HG02884 (cell line): ENCODE measurements at regions not wholly inside any gene's neighbourhood (a gene's known extent, or its start where the extent isn't known, plus 50 kb on each side); places are given as distances from the start of the nearest gene placed in this dataset.

Source experiments
- ATAC-seq: cut with Tn5 transposase; IDR thresholded peaks from one replicate; pipeline ENCODE4 v1.9.1; 2021; ENCODE audit warnings: mild to moderate bottlenecking, moderate library complexity; ENCODE audit not compliant: unreplicated experiment

- no peak for ATAC-seq
Observed at GRCh38 chr6:51369485-51369884, 550.8 kb downstream of the TFAP2B start.

DNA sequence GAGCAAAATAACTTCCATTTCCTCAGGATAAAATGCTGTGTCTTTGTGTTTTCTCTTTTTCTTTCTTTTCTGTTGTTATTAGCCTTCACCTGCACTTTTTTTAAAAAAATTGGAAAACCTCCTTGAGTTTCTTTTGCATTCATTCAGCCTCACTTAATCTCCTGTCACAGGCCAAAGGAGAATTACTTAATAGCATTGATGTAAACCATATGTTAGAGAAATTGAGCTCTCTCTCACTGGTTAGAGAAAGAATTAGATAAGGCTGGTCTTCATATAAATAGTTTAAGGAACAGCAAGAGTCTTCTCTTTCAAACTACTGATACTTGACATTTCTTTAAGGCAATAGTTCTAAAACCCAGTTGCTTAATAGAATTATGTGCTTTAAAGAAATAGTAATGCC is 564.2 kb downstream of the TFAP2B start:
- ATAC-seq: no peak

- no peak for ATAC-seq
Observed at GRCh38 chr6:51384736-51385135, 566.1 kb downstream of the TFAP2B start.

DNA sequence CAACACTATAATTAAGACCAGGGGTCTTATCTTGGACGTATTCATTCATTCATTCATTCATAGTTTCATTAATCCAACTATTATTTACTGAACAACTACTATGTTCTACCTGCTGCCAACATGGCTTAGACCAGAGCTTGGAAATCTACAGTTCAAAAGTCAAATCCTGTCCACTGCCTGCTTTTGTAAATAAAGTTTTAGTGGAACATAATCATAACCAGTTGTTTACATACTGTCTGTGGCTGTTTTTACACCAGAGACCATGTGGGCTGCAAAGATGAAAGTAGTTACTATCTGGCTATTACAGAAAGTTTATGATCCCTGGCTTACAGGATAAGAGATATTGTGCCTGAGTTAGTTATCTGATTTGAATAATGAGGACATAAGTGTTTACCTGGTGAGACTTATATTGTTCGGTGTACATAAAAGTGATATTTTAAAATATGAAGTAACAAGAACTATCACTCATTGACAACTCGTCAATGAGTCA is 567.7 kb downstream of the TFAP2B start:
- no peak for ATAC-seq

GRCh38 chr6:51387907-51388306 is 569.2 kb downstream of the TFAP2B start:
- no peak for ATAC-seq

GRCh38 chr6:51394061-51394460 is 575.4 kb downstream of the TFAP2B start:
- ATAC-seq: no peak

DNA sequence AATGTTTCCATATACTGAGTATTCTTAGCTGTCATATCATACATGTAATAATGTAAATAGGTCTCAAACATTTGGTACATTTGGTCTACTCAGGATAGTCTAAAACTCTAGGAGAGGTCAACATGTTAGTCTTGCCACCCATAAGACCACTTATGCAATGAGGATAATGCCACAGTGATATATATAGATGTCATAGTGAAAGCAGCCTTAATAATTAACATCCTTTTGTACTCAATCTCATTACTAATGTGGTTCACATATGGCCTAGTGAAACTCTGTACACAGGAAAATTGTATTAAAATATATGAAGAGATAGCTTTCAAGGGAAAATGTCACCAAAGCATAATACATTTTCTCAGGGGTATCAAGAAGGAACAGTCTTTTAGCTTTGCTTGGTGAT is 577.9 kb downstream of the TFAP2B start:
- ATAC-seq: no peak

DNA sequence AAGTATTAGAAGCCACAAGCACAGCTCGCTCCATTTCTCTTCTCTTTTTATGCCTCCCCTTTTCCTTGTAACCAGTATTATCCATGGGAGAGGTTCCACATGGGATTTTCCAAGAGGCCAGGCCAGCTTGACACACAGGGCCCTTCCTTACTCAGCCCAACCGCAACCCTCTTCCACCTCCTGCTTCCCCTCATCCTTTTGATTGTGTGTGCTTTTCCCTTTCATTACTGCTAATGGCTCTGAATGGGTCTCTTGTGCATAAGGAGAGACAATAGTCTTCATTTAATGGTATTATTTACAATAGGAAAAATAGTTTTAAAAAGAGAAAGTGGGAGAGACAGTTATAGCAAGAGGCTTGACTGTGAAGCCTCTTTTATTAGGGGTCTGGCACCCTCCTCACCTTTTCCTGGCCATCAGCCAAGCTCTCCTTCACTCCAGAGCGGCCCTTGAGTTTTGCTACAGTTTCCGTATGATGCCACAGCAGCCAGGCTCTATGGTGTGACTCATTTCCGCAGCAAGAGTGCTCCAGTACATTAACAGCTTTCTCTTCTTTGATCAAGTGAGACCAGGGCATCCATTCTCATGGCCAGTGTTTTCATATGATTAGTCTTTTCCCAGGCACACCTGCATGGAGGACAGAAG is 579.5 kb downstream of the TFAP2B start:
- peak; percentile 60 for ATAC-seq

DNA sequence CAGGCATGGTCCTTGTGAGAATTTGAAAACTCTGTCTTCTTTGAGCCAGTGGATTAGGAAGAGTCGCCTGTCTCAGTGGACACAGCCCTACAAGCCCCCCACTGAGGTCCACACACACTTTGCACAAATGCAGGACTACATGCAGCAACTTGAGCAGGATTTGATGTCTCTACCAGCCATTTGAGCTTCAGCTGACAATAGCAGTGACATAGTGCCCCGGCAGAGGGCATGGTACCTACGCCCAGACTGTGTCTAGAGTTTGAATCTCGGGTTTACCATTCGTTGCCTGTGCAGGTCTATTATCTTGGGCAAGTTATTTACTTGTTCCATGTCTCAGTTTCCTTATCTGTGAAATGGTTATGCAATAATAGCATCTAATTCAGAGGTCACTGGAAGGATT is 580.1 kb downstream of the TFAP2B start:
- no peak for ATAC-seq

DNA sequence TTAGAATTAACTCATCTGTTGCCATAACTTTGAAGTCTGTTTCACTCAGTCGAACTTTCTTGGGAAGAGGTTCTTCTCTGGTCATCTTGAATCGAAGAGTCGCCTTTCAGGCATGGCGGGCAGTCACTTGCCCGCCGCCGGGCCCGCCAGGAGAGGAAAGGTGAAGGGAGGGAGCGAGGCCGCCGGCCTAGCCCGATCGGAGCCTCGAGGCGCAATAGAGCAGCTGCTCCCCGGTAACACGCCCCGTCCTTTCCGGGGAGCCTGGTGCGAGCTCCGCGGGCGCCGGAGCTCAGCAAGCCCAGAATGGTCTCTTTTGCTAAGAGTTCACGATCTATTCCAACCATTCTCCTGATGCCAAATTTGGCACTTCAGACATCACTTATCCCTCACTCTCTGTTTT is 591.8 kb downstream of the TFAP2B start:
- ATAC-seq: no peak

- ATAC-seq: no peak
Observed at GRCh38 chr6:51411496-51412125, 592.9 kb downstream of the TFAP2B start.

- no peak for ATAC-seq
Observed at GRCh38 chr6:51414361-51414760, 595.7 kb downstream of the TFAP2B start.

- no peak for ATAC-seq
Observed at GRCh38 chr6:51415501-51415900, 596.8 kb downstream of the TFAP2B start.

DNA sequence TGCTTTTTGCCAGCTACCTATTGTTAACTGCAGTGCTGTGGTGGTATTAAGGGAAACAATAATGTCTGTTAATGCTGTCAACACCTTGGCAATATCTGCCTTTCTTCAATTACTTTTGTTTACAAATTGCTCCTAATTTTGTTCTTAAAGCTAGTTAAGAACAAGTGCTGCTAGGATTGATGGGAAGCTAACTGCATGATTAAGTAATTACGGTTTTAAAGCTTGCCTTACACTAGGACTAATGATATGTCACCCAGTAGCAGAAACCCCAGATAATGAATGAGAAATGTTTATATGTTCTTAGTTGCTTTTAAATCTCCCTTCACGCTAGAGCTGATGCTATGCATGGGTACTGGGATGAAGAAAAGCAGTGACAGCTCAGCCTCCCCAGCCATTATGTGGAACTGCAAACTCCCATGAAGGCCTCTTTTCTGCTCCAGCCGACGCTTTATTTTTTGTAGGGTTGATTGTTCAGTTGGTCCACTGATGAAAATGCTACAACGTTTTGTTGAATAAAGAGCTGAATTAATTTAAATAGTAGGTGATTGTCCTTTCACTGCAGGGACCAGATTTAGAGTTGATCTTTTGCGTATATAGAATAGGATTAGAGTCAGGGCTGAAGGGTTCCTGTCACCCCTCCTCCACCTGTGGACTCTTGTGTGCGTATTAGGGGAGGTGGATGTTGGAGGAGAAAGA is 610.5 kb downstream of the TFAP2B start:
- ATAC-seq: no peak

DNA sequence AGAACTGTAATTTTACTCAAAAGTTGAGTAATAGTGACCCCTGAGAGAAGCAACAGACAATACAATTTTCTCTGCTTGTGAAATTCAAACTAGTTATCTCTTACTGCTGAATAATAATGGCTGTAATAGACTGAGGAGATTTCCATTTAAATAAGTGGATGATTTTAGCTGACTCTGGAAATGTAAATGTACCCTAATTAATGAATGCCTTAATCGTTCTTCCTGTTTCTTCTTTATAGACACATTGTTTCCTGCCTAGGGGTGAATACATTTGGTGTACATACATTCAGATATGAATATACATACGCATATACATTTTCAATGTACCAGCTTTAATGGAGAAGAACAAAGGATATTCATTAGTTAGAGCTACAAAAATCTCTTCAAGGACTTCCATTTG is 611.9 kb downstream of the TFAP2B start:
- ATAC-seq: no peak

GRCh38 chr6:51432481-51432880 is 613.8 kb downstream of the TFAP2B start:
- ATAC-seq: no peak

DNA sequence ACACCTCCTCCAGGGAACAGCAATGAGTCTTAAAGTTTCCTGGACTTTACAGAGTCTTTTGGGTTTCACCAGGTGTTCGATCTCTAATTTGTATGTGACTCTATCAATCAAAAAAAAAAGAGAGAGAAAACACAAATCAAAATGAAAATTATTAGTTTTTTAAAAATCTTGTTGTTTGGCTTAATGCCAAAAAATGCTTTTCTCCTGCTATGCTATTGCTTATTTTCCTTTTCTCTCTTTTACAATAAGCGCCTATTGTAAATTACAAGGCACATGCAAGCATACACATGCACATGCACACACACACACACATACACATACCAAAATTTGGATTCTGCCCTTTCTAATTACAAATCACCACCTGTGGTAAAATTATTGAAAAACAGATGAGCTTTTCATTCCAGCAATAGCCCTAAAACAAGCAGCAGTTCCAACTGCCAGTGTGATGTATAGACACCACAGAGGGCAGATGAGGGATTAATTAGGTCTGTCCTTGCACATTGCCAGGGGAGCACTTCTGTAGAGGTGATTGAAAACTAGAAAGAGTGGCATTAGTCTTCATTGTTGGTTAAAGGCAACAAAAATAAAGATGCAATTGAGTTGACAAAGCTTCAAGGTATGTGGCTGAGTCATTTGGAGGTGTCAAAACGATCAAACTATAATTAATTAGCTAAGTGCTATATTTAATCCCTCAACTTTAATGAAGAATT is 631.7 kb downstream of the TFAP2B start:
- ATAC-seq: no peak

- no peak for ATAC-seq
Observed at GRCh38 chr6:51450958-51451357, 632.3 kb downstream of the TFAP2B start.

GRCh38 chr6:51456282-51456681 is 631.1 kb downstream of the PKHD1 start:
- ATAC-seq: no peak

DNA sequence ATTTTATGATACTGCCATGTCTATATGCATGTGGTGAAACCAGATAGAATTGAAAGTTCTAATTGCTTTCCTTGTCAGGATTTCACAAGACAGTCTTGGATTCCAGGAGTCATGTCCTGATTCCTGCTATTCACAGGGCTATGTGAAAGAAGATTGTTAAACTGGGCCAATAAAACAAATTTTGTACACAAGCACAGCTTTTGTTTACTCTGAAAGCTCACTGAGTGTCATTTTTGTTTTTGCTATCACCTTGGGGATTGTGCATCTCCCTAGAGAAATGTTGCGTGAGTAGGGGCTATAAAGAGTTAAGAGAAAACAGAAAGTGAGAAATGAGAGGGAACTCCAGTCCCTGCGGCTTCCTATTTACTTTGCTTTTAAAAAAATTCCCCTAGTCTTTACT is 627.5 kb downstream of the PKHD1 start:
- ATAC-seq: peak; percentile 93

DNA sequence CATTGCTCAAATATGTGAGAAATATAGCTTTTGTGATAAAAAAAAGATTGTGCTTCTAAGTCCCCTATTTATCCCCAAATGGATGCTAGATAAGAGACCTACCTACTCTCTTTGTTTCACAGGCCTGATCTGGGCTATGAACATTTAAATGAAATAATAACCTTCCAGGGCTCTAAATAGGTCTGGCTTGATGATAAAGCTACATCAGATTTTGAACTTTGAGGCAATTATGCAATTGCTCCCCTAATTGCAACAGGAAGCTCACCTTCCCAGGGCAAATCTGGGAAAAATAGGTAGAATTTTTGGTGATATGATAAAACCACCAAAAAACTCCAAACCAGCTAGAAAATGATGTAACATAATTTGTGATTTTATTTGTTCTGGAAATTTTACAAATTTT is 624.5 kb downstream of the PKHD1 start:
- ATAC-seq: no peak

DNA sequence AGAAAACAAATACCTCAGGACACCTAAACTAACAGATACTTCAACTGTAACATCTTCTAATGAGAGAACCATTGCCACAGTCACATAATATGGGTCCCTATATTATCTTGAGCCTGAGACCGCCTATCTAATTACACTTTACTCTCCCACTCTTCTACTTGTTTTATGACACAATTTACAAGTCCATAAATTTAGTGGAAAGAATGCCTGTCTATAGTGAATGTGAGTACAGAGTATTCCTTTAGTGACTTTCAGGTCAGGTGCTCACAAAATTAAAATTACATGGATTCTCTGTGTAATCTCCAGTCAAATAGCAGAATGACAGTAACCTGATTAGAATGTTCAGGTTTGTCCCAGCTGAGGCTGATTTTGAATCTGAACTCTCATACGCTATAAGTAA is 624.1 kb downstream of the PKHD1 start:
- ATAC-seq: no peak
